Neural progenitor cell (in vitro differentiated cells): ENCODE measurements at regions not wholly inside any gene's neighbourhood (a gene's known extent, or its start where the extent isn't known, plus 50 kb on each side); places are given as distances from the start of the nearest gene placed in this dataset.
A peak's percentile ranks its signal among the peaks of the same experiment; 100 is the strongest.

Experiments used
- DNase-seq: peaks from one replicate; pipeline ENCODE4 v3.0.0-alpha.2; 2016; ENCODE audit warnings: low spot score
- H2AFZ ChIP-seq: fragments of 200-600 bp; sonication (generic); replicated peaks from 2 replicates; pipeline ENCODE4 v1.6.1; 2016; ENCODE audit warnings: antibody characterized with exemption
- H3F3A ChIP-seq: fragments of 200-600 bp; sonication (generic); 2 replicates; pipeline ENCODE4 v1.6.1; 2016; ENCODE audit warnings: antibody characterized with exemption, low read depth
- H3K27ac ChIP-seq: fragments of 200-600 bp; sonication (generic); 2 replicates; pipeline ENCODE4 v1.5.1; 2016; ENCODE audit warnings: mild to moderate bottlenecking
- H3K27me3 ChIP-seq: fragments of 200-600 bp; sonication (generic); 2 replicates; pipeline ENCODE4 v1.6.1; 2016; ENCODE audit warnings: mild to moderate bottlenecking, moderate library complexity
- H3K36me3 ChIP-seq: fragments of 200-600 bp; sonication (generic); 2 replicates; pipeline ENCODE4 v1.5.1; 2016
- H3K4me1 ChIP-seq: fragments of 200-600 bp; sonication (generic); 2 replicates; pipeline ENCODE4 v1.6.1; 2016; ENCODE audit warnings: mixed run types
- H3K4me2 ChIP-seq: fragments of 200-600 bp; sonication (generic); 2 replicates; pipeline ENCODE4 v1.6.1; 2016
- H3K4me3 ChIP-seq: fragments of 200-600 bp; sonication (generic); 2 replicates; pipeline ENCODE4 v1.5.1; 2016
- H3K79me2 ChIP-seq: fragments of 200-600 bp; sonication (generic); 2 replicates; pipeline ENCODE4 v1.6.1; 2016; ENCODE audit warnings: low read depth
- H3K9ac ChIP-seq: fragments of 200-600 bp; sonication (generic); 2 replicates; pipeline ENCODE4 v1.6.1; 2016
- H3K9me3 ChIP-seq: fragments of 200-600 bp; sonication (generic); 2 replicates; pipeline ENCODE4 v1.5.1; 2016; ENCODE audit warnings: low read depth
- H4K20me1 ChIP-seq: fragments of 200-600 bp; sonication (generic); 2 replicates; pipeline ENCODE4 v1.6.1; 2016; ENCODE audit warnings: low read depth
- H3K27ac Mint-ChIP-seq: 3 replicates; pipeline ENCODE4 v1.8.0; 2021; ENCODE audit warnings: mixed read lengths
- H3K27me3 Mint-ChIP-seq: 2 replicates; pipeline ENCODE4 v1.8.0; 2022; ENCODE audit warnings: low read depth, mild to moderate bottlenecking, inconsistent platforms, moderate library complexity, mixed read lengths; ENCODE audit not compliant: insufficient read depth
- H3K36me3 Mint-ChIP-seq: 3 replicates; pipeline ENCODE4 v1.8.0; 2021; ENCODE audit warnings: mixed read lengths
- H3K4me1 Mint-ChIP-seq: 3 replicates; pipeline ENCODE4 v1.8.0; 2021; ENCODE audit warnings: mixed read lengths
- H3K4me3 Mint-ChIP-seq: 3 replicates; pipeline ENCODE4 v1.8.0; 2021; ENCODE audit warnings: mild to moderate bottlenecking, moderate library complexity, mixed read lengths
- H3K9me3 Mint-ChIP-seq: 3 replicates; pipeline ENCODE4 v1.8.0; 2020; ENCODE audit warnings: mixed read lengths
- EZH2 ChIP-seq: fragments of 200-600 bp; sonication (generic); IDR thresholded peaks from 2 replicates; pipeline ENCODE4 v1.6.1; 2017; ENCODE audit warnings: antibody characterized with exemption, mild to moderate bottlenecking, moderate library complexity
- EZH2phosphoT487 ChIP-seq: fragments of 200-600 bp; sonication (generic); IDR thresholded peaks from 2 replicates; pipeline ENCODE4 v1.6.1; 2017; ENCODE audit warnings: antibody characterized with exemption
- TF ChIP-seq, protein P1 (sequence below): fragments of 200-600 bp; sonication (generic); IDR thresholded peaks from 2 replicates; pipeline ENCODE4 v1.5.1; 2017; ENCODE audit warnings: antibody characterized with exemption, mild to moderate bottlenecking

DNA sequence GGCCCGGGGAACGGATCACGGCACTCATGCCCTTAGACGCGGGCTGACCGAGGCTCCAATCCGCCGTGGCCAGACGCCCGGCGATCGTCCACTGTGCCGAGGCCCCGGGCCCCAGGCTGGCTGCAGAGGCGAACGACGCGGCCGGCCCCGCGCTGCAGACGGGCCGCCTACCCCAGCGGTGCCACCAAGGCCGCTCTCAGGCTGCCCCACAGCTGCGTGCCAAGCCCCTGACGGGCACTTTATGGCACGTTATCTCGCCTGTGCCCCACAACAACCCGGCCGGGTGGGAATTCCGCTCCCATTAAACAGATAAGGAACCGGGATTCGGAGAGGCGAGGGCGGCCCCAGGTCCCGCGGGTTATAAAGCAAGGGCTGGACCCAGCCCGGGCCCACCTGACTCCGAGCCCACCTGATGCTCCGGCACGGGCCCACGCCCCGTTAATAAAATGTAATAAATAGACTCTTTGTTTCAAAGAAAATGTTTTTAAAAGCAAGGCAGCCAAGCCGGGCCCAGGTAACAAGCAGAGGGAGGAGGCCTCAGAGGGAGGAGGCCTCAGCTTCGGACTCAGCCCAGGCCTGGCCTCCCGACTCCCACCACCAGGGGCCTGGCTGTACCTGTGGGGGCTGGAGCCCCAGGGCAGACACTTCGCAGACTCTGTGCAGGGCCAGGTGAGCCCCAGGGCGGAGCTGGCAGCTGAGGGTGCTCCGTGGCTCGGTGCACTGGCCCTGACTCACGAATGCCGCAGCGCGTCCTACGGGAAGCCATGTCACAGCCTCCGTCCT is 79.7 kb downstream of the FOXL3 start:
- H3K36me3 ChIP-seq, result no peaks in the 10 kb centered on the region
- no peak overlapping the region for H3K4me3 Mint-ChIP-seq
- H3K4me2 ChIP-seq, result no peak overlapping the region
- peaks cover 8% of the 10 kb centered on the region for H3K27me3 Mint-ChIP-seq
- H3K9me3 Mint-ChIP-seq, result no peaks in the 10 kb centered on the region
- H3F3A ChIP-seq, result peaks cover 6% of the 10 kb centered on the region
- no peak overlapping the region for H2AFZ ChIP-seq
- DNase-seq, result no peak
- H3K79me2 ChIP-seq, result no peaks in the 10 kb centered on the region
- H3K4me3 ChIP-seq, result no peak overlapping the region
- TF ChIP-seq EZH2, result no peak
- TF ChIP-seq, protein P1, sequence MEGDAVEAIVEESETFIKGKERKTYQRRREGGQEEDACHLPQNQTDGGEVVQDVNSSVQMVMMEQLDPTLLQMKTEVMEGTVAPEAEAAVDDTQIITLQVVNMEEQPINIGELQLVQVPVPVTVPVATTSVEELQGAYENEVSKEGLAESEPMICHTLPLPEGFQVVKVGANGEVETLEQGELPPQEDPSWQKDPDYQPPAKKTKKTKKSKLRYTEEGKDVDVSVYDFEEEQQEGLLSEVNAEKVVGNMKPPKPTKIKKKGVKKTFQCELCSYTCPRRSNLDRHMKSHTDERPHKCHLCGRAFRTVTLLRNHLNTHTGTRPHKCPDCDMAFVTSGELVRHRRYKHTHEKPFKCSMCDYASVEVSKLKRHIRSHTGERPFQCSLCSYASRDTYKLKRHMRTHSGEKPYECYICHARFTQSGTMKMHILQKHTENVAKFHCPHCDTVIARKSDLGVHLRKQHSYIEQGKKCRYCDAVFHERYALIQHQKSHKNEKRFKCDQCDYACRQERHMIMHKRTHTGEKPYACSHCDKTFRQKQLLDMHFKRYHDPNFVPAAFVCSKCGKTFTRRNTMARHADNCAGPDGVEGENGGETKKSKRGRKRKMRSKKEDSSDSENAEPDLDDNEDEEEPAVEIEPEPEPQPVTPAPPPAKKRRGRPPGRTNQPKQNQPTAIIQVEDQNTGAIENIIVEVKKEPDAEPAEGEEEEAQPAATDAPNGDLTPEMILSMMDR, result peak; percentile 19
- no peak overlapping the region for H3K9ac ChIP-seq
- no peaks in the 10 kb centered on the region for H3K27me3 ChIP-seq
- H3K27ac ChIP-seq, result no peak overlapping the region
- peaks cover 29% of the 10 kb centered on the region for H3K4me1 Mint-ChIP-seq
- peaks cover 18% of the 10 kb centered on the region for H3K4me1 ChIP-seq
- H3K36me3 Mint-ChIP-seq, result no peaks in the 10 kb centered on the region
- H4K20me1 ChIP-seq, result no peaks in the 10 kb centered on the region
- H3K27ac Mint-ChIP-seq, result no peak overlapping the region
- H3K9me3 ChIP-seq, result no peaks in the 10 kb centered on the region

- no peaks in the 10 kb centered on the region for H3K9me3 ChIP-seq
- no peaks in the 10 kb centered on the region for H3K36me3 ChIP-seq
- no peaks in the 10 kb centered on the region for H3K27me3 ChIP-seq
- H4K20me1 ChIP-seq, result no peaks in the 10 kb centered on the region
- H2AFZ ChIP-seq, result no peak overlapping the region
- no peaks in the 10 kb centered on the region for H3K79me2 ChIP-seq
- H3K36me3 Mint-ChIP-seq, result no peaks in the 10 kb centered on the region
- H3K27me3 Mint-ChIP-seq, result peaks cover 10% of the 10 kb centered on the region
- no peak overlapping the region for H3K27ac ChIP-seq
- peak overlapping the region; percentile 57 for H3K4me3 Mint-ChIP-seq
- no peak overlapping the region for H3K4me3 ChIP-seq
- no peak for DNase-seq
- no peak for TF ChIP-seq EZH2
- no peak for TF ChIP-seq EZH2phosphoT487
- TF ChIP-seq, protein P1, result no peak
- H3K4me2 ChIP-seq, result no peak overlapping the region
- peaks cover 6% of the 10 kb centered on the region for H3F3A ChIP-seq
- H3K9ac ChIP-seq, result no peak overlapping the region
- H3K4me1 ChIP-seq, result peaks cover 18% of the 10 kb centered on the region
- H3K9me3 Mint-ChIP-seq, result no peaks in the 10 kb centered on the region
- H3K27ac Mint-ChIP-seq, result no peak overlapping the region
- H3K4me1 Mint-ChIP-seq, result peaks cover 29% of the 10 kb centered on the region
Observed at GRCh38 chr7:370259-370625, 80.3 kb downstream of the FOXL3 start.

DNA sequence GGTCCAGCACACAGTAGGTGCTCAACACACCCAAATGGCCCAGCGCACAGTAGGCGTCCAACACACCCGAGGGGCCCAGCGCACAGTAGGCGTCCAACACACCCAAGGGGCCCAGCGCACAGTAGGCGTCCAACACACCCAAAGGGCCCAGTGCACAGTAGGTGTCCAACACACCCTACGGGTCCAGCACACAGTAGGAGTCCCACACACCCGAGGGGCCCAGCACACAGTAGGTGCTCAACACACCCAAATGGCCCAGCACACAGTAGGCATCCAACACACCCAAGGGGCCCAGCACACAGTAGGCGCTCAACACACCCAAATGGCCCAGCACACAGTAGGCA is 80.8 kb downstream of the FOXL3 start:
- Histone ChIP-seq H3K27me3 (no peaks in the 10 kb centered on the region), H3K4me2 (no peak overlapping the region), H3K4me3 (no peak overlapping the region), H3K4me1 (peaks cover 18% of the 10 kb centered on the region), H2AFZ (no peak overlapping the region), H3K79me2 (no peaks in the 10 kb centered on the region), H3F3A (peaks cover 6% of the 10 kb centered on the region), H3K9ac (no peak overlapping the region), H3K27ac (no peak overlapping the region), H3K9me3 (no peaks in the 10 kb centered on the region), H4K20me1 (no peaks in the 10 kb centered on the region), H3K36me3 (no peaks in the 10 kb centered on the region)
- no peaks in the 10 kb centered on the region for H3K36me3 Mint-ChIP-seq
- H3K9me3 Mint-ChIP-seq, result no peaks in the 10 kb centered on the region
- peak overlapping the region; percentile 57 for H3K4me3 Mint-ChIP-seq
- no peak overlapping the region for H3K27ac Mint-ChIP-seq
- TF ChIP-seq EZH2phosphoT487, result no peak
- TF ChIP-seq EZH2, result no peak
- TF ChIP-seq, protein P1, result no peak
- peaks cover 10% of the 10 kb centered on the region for H3K27me3 Mint-ChIP-seq
- no peak for DNase-seq
- peaks cover 29% of the 10 kb centered on the region for H3K4me1 Mint-ChIP-seq
